ENCODE measurements at regions not wholly inside any gene's neighbourhood (a gene's known extent, or its start where the extent isn't known, plus 50 kb on each side); places are given as distances from the start of the nearest gene placed in this dataset.

DNA sequence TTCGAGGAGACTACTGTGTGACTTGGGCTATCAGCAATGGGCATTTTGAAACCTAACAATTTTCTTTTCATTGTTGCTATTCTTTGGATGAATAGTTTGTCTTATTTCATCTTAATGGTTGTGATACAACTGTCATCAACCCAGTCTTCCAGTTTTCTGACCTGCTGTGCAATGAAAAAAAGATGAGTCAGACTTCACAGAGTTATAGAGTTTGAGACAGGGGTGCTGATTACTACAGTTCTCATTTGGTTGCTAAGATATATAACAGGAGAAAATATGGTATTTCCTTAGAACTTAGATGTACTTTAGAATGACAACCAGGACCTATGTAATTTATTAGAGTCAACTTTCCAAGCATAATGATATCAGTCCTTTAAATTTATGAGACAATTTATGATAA lies 564.4 kb upstream of the NUDT12 start:
- intact Hi-C loops (cut with DNase I) = no loop called here
- H3K9me3 ChIP-seq = no peaks in the 10 kb centered on the region
- no peak overlapping the region for H3K27ac ChIP-seq
- no peaks in the 10 kb centered on the region for H3K4me1 ChIP-seq
- no peak for ATAC-seq
- no peaks in the 10 kb centered on the region for H3K27me3 ChIP-seq
- no peaks in the 10 kb centered on the region for H3K36me3 ChIP-seq
- no peak for DNase-seq
- TF ChIP-seq, protein P1, sequence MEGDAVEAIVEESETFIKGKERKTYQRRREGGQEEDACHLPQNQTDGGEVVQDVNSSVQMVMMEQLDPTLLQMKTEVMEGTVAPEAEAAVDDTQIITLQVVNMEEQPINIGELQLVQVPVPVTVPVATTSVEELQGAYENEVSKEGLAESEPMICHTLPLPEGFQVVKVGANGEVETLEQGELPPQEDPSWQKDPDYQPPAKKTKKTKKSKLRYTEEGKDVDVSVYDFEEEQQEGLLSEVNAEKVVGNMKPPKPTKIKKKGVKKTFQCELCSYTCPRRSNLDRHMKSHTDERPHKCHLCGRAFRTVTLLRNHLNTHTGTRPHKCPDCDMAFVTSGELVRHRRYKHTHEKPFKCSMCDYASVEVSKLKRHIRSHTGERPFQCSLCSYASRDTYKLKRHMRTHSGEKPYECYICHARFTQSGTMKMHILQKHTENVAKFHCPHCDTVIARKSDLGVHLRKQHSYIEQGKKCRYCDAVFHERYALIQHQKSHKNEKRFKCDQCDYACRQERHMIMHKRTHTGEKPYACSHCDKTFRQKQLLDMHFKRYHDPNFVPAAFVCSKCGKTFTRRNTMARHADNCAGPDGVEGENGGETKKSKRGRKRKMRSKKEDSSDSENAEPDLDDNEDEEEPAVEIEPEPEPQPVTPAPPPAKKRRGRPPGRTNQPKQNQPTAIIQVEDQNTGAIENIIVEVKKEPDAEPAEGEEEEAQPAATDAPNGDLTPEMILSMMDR (IDR thresholded peaks at IDR 0.05) = no peak
- H3K4me3 ChIP-seq = no peak overlapping the region

DNA sequence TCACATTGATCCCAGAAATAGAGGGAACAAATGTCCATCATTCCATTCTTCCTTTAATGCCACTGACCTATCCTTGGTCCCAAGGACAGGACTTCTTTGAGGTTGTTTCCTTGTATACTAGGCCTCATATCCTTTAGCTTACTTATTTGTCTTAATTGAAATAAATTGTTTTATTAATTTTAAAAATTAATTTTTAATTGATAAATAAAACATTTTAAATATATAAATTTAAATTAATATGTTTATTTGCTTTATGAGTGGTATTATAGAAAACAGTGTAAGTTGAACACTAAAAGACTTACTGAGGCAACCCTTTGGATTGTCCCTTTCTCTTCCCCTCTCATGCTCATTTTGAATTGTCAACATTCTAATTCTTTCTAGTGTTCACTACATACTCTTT lies 556.9 kb upstream of the NUDT12 start:
- H3K9me3 ChIP-seq = no peaks in the 10 kb centered on the region
- intact Hi-C loops (cut with DNase I) = no loop called here
- no peak for ATAC-seq
- H3K36me3 ChIP-seq = no peaks in the 10 kb centered on the region
- H3K4me1 ChIP-seq = no peaks in the 10 kb centered on the region
- H3K27ac ChIP-seq = no peak overlapping the region
- TF ChIP-seq, protein P1 (IDR thresholded peaks at IDR 0.05) = no peak
- H3K27me3 ChIP-seq = no peaks in the 10 kb centered on the region
- no peak overlapping the region for H3K4me3 ChIP-seq
- DNase-seq = no peak

DNA sequence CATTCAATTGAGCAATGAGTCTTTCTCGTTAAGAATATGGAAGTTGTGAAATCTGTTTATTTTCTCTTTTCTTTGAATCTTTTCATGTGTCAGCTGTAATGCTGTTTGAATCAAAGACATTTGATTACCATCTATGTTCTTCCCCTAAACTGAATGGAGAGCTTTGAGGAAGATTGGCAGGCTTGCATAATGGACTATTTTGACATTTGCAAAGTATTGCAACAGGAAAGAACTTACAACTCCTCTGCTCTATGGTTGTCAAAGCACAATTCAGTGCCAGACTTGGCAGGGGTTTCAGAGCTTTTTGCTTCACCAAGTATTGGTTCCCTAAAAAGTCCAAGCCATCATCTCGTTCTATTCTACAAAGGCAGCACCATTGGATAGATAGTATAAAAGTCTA lies 549.0 kb upstream of the NUDT12 start:
- no peaks in the 10 kb centered on the region for H3K4me1 ChIP-seq
- H3K4me3 ChIP-seq = no peak overlapping the region
- H3K27me3 ChIP-seq = no peaks in the 10 kb centered on the region
- ATAC-seq (no peak), DNase-seq (no peak)
- TF ChIP-seq, protein P1 (IDR thresholded peaks at IDR 0.05) = no peak
- intact Hi-C loops (cut with DNase I) = no loop called here
- H3K9me3 ChIP-seq = no peaks in the 10 kb centered on the region
- no peaks in the 10 kb centered on the region for H3K36me3 ChIP-seq
- H3K27ac ChIP-seq = no peak overlapping the region

DNA sequence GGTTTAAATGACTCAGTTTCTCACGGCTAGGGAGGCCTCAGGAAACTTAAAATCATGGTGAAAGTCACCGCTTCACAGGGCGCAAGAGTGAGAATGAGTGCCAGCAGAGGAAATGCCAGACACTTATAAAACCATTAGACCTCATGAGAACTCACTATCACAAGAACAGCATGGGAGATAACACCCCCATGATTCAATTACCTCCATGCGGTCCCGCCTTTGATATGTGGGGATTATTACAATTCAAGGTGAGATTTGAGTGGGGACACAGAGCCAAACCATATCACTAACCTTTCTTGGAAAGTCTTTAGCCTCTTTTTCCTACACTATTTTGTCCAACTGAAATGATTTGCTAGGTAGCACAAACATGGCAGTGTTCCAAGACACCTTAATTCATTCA lies 533.9 kb upstream of the NUDT12 start:
- TF ChIP-seq, protein P1 (IDR thresholded peaks at IDR 0.05) = no peak
- ATAC-seq = no peak
- no peak for DNase-seq

DNA sequence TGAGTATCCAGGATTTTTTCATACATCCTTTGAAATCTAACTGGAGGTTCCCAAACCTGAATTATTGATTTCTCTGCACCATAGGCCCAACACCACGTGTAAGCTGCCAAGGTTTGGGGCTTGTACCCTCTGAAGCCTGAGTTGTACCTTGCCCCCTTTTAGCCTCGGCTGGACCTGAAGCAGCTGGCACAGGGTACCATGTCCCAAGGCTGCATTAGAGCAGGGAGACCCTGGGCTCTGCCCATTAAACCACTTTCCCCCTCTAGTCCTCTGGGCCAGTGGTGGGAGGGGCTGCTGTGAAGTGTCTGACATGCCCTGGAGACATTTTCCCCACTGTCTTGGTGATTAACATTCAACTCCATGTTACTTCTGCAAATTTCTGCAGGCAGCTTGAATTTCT lies 532.9 kb upstream of the NUDT12 start:
- TF ChIP-seq, protein P1 (IDR thresholded peaks at IDR 0.05) = no peak
- no peaks in the 10 kb centered on the region for H3K4me1 ChIP-seq
- ATAC-seq = no peak
- no peak overlapping the region for H3K4me3 ChIP-seq
- H3K36me3 ChIP-seq = no peaks in the 10 kb centered on the region
- H3K27me3 ChIP-seq = no peaks in the 10 kb centered on the region
- intact Hi-C loops (cut with DNase I) = no loop called here
- no peaks in the 10 kb centered on the region for H3K9me3 ChIP-seq
- no peak for DNase-seq
- H3K27ac ChIP-seq = no peak overlapping the region

More for the DNA sequence above, 533.9 kb upstream of the NUDT12 start:
- H3K4me1 ChIP-seq = no peaks in the 10 kb centered on the region
- H3K4me3 ChIP-seq = no peak overlapping the region
- intact Hi-C loops (cut with DNase I) = no loop called here
- no peak overlapping the region for H3K27ac ChIP-seq
- H3K36me3 ChIP-seq = no peaks in the 10 kb centered on the region
- no peaks in the 10 kb centered on the region for H3K27me3 ChIP-seq
- H3K9me3 ChIP-seq = no peaks in the 10 kb centered on the region
